GM12864 (cell line): ENCODE measurements at regions not wholly inside any gene's neighbourhood (a gene's known extent, or its start where the extent isn't known, plus 50 kb on each side); places are given as distances from the start of the nearest gene placed in this dataset.

Experiments used
- DNase-seq: peaks from one replicate; pipeline ENCODE4 v3.0.0-alpha.2; 2011; ENCODE audit warnings: low read depth
- H3K4me3 ChIP-seq: 2 replicates; pipeline ENCODE4 v1.5.1; 2011; ENCODE audit warnings: mild to moderate bottlenecking, low read depth, low read length, control low read depth
- CTCF ChIP-seq: IDR thresholded peaks from 2 replicates; pipeline ENCODE4 v1.5.1; 2011; ENCODE audit warnings: low read depth, mild to moderate bottlenecking, moderate library complexity, low read length, control low read depth, inconsistent platforms; ENCODE audit errors: missing control alignments

DNA sequence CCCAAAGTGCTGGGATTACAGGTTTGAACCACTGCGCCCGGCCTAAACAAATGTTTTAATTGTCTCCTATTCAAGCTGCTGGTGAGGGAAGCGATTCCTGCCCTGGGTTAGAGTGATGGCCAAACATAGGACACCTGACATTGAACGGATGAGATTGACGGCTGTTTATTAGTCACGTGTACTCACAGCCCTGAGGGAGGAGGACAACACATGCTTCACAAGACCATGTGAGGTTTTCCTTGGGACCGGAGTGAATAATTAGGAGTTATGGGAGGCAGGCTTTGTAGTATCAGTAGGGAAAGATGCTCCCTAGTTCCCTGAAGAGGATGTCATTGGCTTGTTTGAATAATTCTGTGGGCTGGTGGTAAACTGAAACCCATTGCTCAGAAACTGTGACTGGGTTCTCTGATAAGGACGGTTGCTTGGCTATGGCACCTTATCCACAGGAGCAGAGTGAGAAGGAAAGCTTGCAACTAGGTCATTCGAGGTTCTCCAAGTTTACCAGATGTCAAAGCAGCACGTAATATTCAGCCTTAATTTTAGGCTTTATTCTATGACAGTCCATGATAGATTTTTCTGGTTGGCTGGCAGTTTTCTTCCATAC lies 245.8 kb downstream of the PLA2G4A start:
- no peak overlapping the region for H3K4me3 ChIP-seq
- no peak for DNase-seq
- no peak for TF ChIP-seq CTCF

- no peak for TF ChIP-seq CTCF
Observed at GRCh38 chr1:187076922-187077321, 248.2 kb downstream of the PLA2G4A start.

GRCh38 chr1:187078321-187078720 lies 249.6 kb downstream of the PLA2G4A start:
- TF ChIP-seq CTCF, result no peak
- no peak for DNase-seq
- no peak overlapping the region for H3K4me3 ChIP-seq

More at GRCh38 chr1:187076922-187077321, 248.2 kb downstream of the PLA2G4A start:
- DNase-seq, result no peak
- H3K4me3 ChIP-seq, result no peak overlapping the region

DNA sequence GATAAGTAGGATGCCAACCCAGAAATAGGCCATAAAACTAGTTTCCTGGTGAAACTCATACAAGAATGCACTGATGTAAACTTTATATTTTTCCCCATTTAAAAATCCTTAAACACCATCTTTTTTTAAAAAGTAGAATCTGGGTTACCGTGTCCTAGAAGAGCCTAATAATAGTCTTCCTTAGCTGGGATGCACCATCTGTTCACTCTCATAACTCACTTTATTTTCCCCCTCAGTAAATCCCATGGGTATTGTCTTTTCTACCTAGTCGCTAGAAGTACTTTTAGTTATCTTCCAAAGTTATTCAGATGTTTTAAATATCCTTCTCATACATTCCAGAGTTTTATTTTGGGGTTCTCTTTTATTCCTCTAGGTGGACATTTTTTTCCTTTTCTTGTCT lies 250.2 kb downstream of the PLA2G4A start:
- TF ChIP-seq CTCF, result no peak
- H3K4me3 ChIP-seq, result no peak overlapping the region
- no peak for DNase-seq

DNA sequence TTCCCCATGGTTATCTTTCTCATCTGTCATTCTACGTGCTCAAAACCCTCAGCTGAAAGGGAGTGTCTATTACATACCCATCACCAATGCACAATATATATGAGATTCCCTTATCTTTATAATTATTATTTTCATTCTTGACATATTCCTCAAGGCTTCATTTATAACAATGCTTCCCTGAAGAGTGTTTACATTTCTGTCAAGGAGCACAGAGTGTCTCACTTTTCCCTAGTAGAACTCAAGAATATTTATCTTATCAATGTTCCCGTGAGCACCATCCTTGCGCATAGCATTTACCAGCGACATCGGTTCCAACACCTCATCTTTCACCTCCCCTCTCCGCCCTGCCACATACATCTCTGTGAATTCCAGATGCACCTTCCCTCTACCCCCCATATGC lies 250.6 kb downstream of the PLA2G4A start:
- no peak for TF ChIP-seq CTCF
- no peak overlapping the region for H3K4me3 ChIP-seq
- no peak for DNase-seq

- no peak for TF ChIP-seq CTCF
- DNase-seq, result no peak
- no peak overlapping the region for H3K4me3 ChIP-seq
Observed at GRCh38 chr1:187091666-187092065, 262.9 kb downstream of the PLA2G4A start.

GRCh38 chr1:187092104-187092503 lies 263.4 kb downstream of the PLA2G4A start:
- DNase-seq, result no peak
- TF ChIP-seq CTCF, result no peak
- H3K4me3 ChIP-seq, result no peak overlapping the region
